Tibial nerve (tissue), 4 donors: ENCODE measurements at regions not wholly inside any gene's neighbourhood (a gene's known extent, or its start where the extent isn't known, plus 50 kb on each side); places are given as distances from the start of the nearest gene placed in this dataset.

Source experiments
- CTCF ChIP-seq, 5 experiments: fragments of 200-600 bp in 3 of 5; fragments of 450-650 bp in 2 of 5; sonication (generic) in 3 of 5; IDR thresholded peaks; one replicate each; pipeline ENCODE4 v1.5.1; 2016 to 2019; ENCODE audit warnings: antibody characterized with exemption in 5 of 5, mild to moderate bottlenecking in 3 of 5, moderate library complexity in 2 of 5
- EP300 ChIP-seq, 2 donors: sonication (generic); formaldehyde crosslinking; IDR thresholded peaks; one replicate each; pipeline ENCODE4 v1.6.1; 2017; ENCODE audit warnings: antibody characterized with exemption in 2 of 2, mild to moderate bottlenecking in 1 of 2
- POLR2A ChIP-seq, 2 donors: fragments of 450-650 bp; IDR thresholded peaks; one replicate each; pipeline ENCODE4 v1.6.1; 2017; ENCODE audit warnings: antibody characterized with exemption in 2 of 2, mild to moderate bottlenecking in 2 of 2, moderate library complexity in 2 of 2

- TF ChIP-seq POLR2A (IDR thresholded peaks at IDR 0.05) (no peak), CTCF (IDR thresholded peaks at IDR 0.05) (no peak), EP300 (IDR thresholded peaks at IDR 0.05) (no peak)
Observed at GRCh38 chr16:51306886-51307595, 156.0 kb upstream of the SALL1 start.
